PC-3 (cell line): ENCODE measurements at regions not wholly inside any gene's neighbourhood (a gene's known extent, or its start where the extent isn't known, plus 50 kb on each side); places are given as distances from the start of the nearest gene placed in this dataset.

Experiments used
- ATAC-seq: fragments of 200-7000 bp; cut with Tn5 transposase; 2 replicates; pipeline ENCODE4 v1.9.1; 2020; ENCODE audit warnings: mild to moderate bottlenecking, moderate library complexity
- BruUV-seq: library from RNA; stranded (reverse); fragments of 400-500 nt; replicated peaks from 2 replicates; lab custom pipeline; 2021; lab: Mats Ljungman, UMichigan
- CTCF ChIA-PET: fragments of 300-600 bp; sonication (Branson Sonifier 250); formaldehyde crosslinking; loops from one replicate; lab custom pipeline; 2022; ENCODE audit warnings: antibody characterized with exemption; lab: Charles Lee
- POLR2A ChIA-PET: fragments of 300-600 bp; sonication (Branson Sonifier 250); formaldehyde crosslinking; loops from one replicate; lab custom pipeline; 2022; ENCODE audit warnings: antibody characterized with exemption; ENCODE audit not compliant: unreplicated experiment; lab: Charles Lee
- DNase-seq: peaks from one replicate; pipeline ENCODE4 v3.0.0-alpha.2; 2015
- H2AFZ ChIP-seq: fragments of 300-600 bp; sonication (generic); 2 replicates; pipeline ENCODE4 v1.6.0; 2016; ENCODE audit warnings: antibody characterized with exemption, low read length
- H3F3A ChIP-seq: fragments of 300-600 bp; sonication (generic); one replicate; pipeline ENCODE4 v1.6.0; 2017; ENCODE audit warnings: antibody characterized with exemption, low read length, control low read depth, mild to moderate bottlenecking; ENCODE audit not compliant: unreplicated experiment
- H3K27ac ChIP-seq: fragments of 300-600 bp; sonication (generic); 2 replicates; pipeline ENCODE4 v1.5.1; 2016; ENCODE audit warnings: mild to moderate bottlenecking, low read length
- H3K27me3 ChIP-seq: fragments of 300-600 bp; sonication (generic); 2 replicates; pipeline ENCODE4 v1.6.1; 2016; ENCODE audit warnings: low read length, mixed read lengths
- H3K36me3 ChIP-seq: fragments of 300-600 bp; sonication (generic); 2 replicates; pipeline ENCODE4 v1.6.1; 2016; ENCODE audit warnings: low read depth, mixed run types, low read length, mixed read lengths
- H3K4me1 ChIP-seq: fragments of 300-600 bp; sonication (generic); 2 replicates; pipeline ENCODE4 v1.5.1; 2016; ENCODE audit warnings: low read length; ENCODE audit not compliant: insufficient read depth
- H3K4me2 ChIP-seq: fragments of 300-600 bp; sonication (generic); 2 replicates; pipeline ENCODE4 v1.6.0; 2016; ENCODE audit warnings: low read length
- H3K4me3 ChIP-seq: fragments of 300-600 bp; sonication (generic); 2 replicates; pipeline ENCODE4 v1.5.1; 2016; ENCODE audit warnings: mild to moderate bottlenecking, low read length, mixed read lengths
- H3K79me2 ChIP-seq: fragments of 300-600 bp; sonication (generic); 2 replicates; pipeline ENCODE4 v1.6.1; 2017; ENCODE audit warnings: low read length, mixed read lengths
- H3K9ac ChIP-seq: fragments of 300-600 bp; sonication (generic); 2 replicates; pipeline ENCODE4 v1.6.0; 2016; ENCODE audit warnings: mild to moderate bottlenecking, low read length
- H3K9me2 ChIP-seq: fragments of 300-600 bp; sonication (generic); replicated peaks from 2 replicates; pipeline ENCODE4 v1.6.1; 2016; ENCODE audit warnings: mixed run types, low read length, mixed read lengths
- H3K9me3 ChIP-seq: fragments of 300-600 bp; sonication (generic); 2 replicates; pipeline ENCODE4 v1.6.1; 2016; ENCODE audit warnings: low read length, mixed read lengths
- H4K20me1 ChIP-seq: fragments of 300-600 bp; sonication (generic); 2 replicates; pipeline ENCODE4 v1.6.1; 2016; ENCODE audit warnings: low read length, mixed read lengths
- EZH2 ChIP-seq: fragments of 300-600 bp; sonication (generic); IDR thresholded peaks from one replicate; pipeline ENCODE4 v1.6.1; 2017; ENCODE audit warnings: antibody characterized with exemption, mild to moderate bottlenecking, low read length; ENCODE audit not compliant: unreplicated experiment
- EZH2phosphoT487 ChIP-seq: fragments of 300-600 bp; sonication (generic); IDR thresholded peaks from 2 replicates; pipeline ENCODE4 v1.6.1; 2018; ENCODE audit warnings: mild to moderate bottlenecking, antibody characterized with exemption, low read length, borderline replicate concordance
- intact Hi-C: fragments of 100-400 bp; cut with micrococcal nuclease; formaldehyde crosslinking; loops from 2 replicates; pipeline ENCODE4 v1.9.0; 2023
- TF ChIP-seq, protein P1 (sequence below): fragments of 300-600 bp; sonication (generic); conservative IDR thresholded peaks from 2 replicates; pipeline ENCODE4 v1.5.1; 2017; ENCODE audit warnings: antibody characterized with exemption, low read depth, mild to moderate bottlenecking, low read length

GRCh38 chr13:44026194-44026593, 146.5 kb downstream of the LACC1 start:
- Histone ChIP-seq H3K9me2 (no peaks in the 10 kb centered on the region), H4K20me1 (no peaks in the 10 kb centered on the region), H3K9me3 (no peaks in the 10 kb centered on the region), H3K79me2 (no peaks in the 10 kb centered on the region), H3K4me3 (no peak overlapping the region), H3K9ac (no peak overlapping the region), H3F3A (no peaks in the 10 kb centered on the region), H3K4me2 (no peak overlapping the region), H3K27ac (no peak overlapping the region), H3K4me1 (peaks cover 3% of the 10 kb centered on the region; the same call in 1 of the 2 replicates), H3K36me3 (no peaks in the 10 kb centered on the region), H3K27me3 (no peaks in the 10 kb centered on the region), H2AFZ (no peak overlapping the region)
- CTCF ChIA-PET, result no interaction called here
- ATAC-seq (no peak), DNase-seq (no peak)
- POLR2A ChIA-PET, result no interaction called here
- intact Hi-C loops, result no loop called here
- TF ChIP-seq, protein P1, sequence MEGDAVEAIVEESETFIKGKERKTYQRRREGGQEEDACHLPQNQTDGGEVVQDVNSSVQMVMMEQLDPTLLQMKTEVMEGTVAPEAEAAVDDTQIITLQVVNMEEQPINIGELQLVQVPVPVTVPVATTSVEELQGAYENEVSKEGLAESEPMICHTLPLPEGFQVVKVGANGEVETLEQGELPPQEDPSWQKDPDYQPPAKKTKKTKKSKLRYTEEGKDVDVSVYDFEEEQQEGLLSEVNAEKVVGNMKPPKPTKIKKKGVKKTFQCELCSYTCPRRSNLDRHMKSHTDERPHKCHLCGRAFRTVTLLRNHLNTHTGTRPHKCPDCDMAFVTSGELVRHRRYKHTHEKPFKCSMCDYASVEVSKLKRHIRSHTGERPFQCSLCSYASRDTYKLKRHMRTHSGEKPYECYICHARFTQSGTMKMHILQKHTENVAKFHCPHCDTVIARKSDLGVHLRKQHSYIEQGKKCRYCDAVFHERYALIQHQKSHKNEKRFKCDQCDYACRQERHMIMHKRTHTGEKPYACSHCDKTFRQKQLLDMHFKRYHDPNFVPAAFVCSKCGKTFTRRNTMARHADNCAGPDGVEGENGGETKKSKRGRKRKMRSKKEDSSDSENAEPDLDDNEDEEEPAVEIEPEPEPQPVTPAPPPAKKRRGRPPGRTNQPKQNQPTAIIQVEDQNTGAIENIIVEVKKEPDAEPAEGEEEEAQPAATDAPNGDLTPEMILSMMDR, result no peak
- TF ChIP-seq EZH2phosphoT487 (no peak), EZH2 (no peak)
- no TSS peak for BruUV-seq

DNA sequence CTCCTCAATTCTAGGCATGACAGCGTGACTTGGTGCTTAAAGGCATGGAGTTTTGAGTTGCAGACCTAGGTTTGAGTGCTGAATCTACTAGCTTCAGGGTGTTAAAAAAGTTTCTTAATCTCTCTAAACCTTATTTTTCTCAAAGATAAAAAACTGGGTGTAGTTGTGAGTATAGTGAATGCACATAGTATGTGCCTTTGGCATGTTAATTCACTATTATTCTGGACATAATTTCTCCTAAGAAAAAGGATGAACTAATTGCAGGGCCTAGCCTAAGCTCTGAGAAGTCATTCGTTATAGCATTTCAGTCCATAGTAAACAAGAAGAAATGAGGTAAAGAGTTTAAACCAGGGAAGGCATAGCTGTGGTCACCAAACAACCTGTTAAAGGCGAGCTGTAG, 149.0 kb downstream of the LACC1 start:
- ChIA-PET POLR2A (no interaction called here), CTCF (no interaction called here)
- intact Hi-C loops, result no loop called here
- Histone ChIP-seq H3K36me3 (no peaks in the 10 kb centered on the region), H3K9me2 (no peaks in the 10 kb centered on the region), H3K4me3 (no peak overlapping the region), H3K4me2 (no peak overlapping the region), H3K79me2 (no peaks in the 10 kb centered on the region), H4K20me1 (no peaks in the 10 kb centered on the region), H2AFZ (no peak overlapping the region), H3K27me3 (no peaks in the 10 kb centered on the region), H3K27ac (no peak overlapping the region), H3K9me3 (no peaks in the 10 kb centered on the region), H3F3A (no peaks in the 10 kb centered on the region), H3K9ac (no peak overlapping the region), H3K4me1 (no peaks in the 10 kb centered on the region)
- no peak for DNase-seq
- no TSS peak for BruUV-seq
- TF ChIP-seq EZH2phosphoT487, result no peak
- no peak for TF ChIP-seq EZH2
- TF ChIP-seq, protein P1, result no peak
- no peak for ATAC-seq

DNA sequence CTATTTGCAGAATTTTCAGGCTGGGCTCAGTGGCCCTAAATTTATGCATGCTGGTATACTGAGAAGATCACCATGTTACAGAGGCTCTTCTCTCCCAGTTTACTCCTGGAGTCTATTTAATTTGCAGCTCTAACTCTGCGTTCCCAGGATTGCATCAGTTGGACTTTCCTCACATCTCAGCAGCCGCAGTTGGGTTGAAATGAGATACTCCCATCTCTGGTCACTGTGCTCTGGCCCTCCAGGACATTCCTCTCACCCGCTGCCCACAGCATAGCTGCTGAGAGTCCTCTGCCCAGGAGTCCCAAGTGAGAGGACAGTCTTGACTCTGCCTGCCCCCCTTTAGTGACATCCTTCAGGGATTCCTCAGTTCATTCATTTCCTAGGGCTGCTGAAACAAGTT, 150.9 kb downstream of the LACC1 start:
- H3K4me1 ChIP-seq, result no peaks in the 10 kb centered on the region
- H3K9ac ChIP-seq, result no peak overlapping the region
- TF ChIP-seq EZH2phosphoT487 (no peak), EZH2 (no peak)
- TF ChIP-seq, protein P1, result no peak
- H3K9me3 ChIP-seq, result no peaks in the 10 kb centered on the region
- no peaks in the 10 kb centered on the region for H4K20me1 ChIP-seq
- no peak for DNase-seq
- no TSS peak for BruUV-seq
- no peak overlapping the region for H2AFZ ChIP-seq
- H3F3A ChIP-seq, result no peaks in the 10 kb centered on the region
- H3K79me2 ChIP-seq, result no peaks in the 10 kb centered on the region
- H3K9me2 ChIP-seq, result no peaks in the 10 kb centered on the region
- no peak for ATAC-seq
- ChIA-PET CTCF (no interaction called here), POLR2A (no interaction called here)
- no peaks in the 10 kb centered on the region for H3K36me3 ChIP-seq
- no peaks in the 10 kb centered on the region for H3K27me3 ChIP-seq
- intact Hi-C loops, result no loop called here
- H3K4me2 ChIP-seq, result no peak overlapping the region
- H3K27ac ChIP-seq, result no peak overlapping the region
- no peak overlapping the region for H3K4me3 ChIP-seq
